Activated CD4-positive, CD25-positive, alpha-beta regulatory T cell treated with anti-CD3 and anti-CD28 coated beads, Interleukin-2, amount 50 U/mL, for 24 hours (primary cell): ENCODE measurements at regions not wholly inside any gene's neighbourhood (a gene's known extent, or its start where the extent isn't known, plus 50 kb on each side); places are given as distances from the start of the nearest gene placed in this dataset.
"Not testable (repeated sequence)": the region's sequence is repeated elsewhere in the genome, so short reads cannot be mapped to it uniquely, and the experiment has no call there.

Source experiments
- ATAC-seq, 2 donors: fragments of 150-1000 bp; cut with Tn5 transposase; one replicate each; pipeline ENCODE4 v1.10.0; 2021; ENCODE audit warnings: mild to moderate bottlenecking in 1 of 2, moderate library complexity in 1 of 2

DNA sequence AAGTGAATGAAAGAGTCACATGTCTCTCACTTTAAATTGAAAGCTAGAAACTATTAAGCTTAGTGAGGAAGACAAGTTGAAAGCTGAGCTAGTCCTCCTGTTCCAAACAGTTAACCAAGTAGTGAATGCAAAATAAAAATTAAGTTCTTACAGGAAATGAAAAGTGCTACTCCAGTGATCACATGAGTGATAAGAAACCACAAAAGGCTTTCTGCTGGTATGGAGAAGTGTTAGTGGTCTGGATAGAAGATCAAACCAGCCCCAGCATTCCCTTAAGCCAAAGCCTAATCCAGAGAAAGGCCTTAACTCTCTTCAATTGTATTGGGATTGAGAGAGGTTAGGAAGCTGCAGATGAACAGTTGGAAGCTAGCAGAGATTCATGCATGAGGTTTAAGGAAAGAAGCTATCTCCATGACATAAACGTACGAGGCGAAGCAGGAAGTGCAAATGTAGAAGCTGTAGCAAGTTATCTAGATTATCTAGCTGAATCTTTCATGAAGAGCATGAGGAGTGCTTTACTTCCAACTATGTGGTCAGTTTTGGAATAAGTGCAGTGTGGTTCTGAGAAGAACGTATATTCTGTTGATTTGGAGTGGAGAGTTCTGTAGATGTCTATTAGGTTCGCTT, 261.6 kb downstream of the MDFIC start:
- no peak for ATAC-seq

DNA sequence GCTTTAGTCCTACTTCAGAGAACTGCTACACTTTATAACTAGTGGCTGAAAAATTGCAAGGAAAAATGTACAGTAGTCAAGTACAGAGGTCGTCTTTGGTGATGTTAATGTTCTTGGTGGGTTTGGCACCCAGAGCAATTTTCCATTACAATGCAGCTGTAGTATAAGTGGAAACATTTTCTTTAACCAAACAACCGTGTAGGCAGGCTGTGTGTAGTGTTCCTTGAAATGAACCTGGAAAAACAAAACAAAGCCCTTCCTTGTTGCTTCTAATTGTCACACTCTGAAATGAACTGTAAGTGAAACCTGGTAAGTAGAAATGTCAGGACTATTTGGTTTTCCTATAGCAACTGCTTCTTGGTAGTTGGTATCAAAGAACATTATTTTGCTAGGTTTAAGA, 256.9 kb downstream of the MDFIC start:
- ATAC-seq: no peak

DNA sequence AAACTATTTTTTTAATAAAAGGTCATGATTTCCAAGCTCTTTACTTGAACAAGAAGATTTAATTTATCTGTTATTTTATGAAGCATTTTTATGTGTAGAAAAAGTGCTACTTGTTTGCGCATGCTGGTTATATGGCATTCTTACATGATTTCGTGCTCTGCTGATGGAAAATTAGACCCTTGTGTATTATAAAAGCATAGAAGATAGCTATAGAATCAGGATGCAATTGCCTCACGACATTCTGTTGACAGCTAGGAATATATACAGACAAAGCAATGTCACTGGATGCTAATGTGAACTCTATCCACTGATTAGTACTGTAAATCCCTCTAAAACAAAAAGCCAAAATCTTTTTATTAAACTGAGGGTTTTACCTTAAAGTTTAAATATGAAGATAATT, 255.9 kb downstream of the MDFIC start:
- ATAC-seq: no peak

DNA sequence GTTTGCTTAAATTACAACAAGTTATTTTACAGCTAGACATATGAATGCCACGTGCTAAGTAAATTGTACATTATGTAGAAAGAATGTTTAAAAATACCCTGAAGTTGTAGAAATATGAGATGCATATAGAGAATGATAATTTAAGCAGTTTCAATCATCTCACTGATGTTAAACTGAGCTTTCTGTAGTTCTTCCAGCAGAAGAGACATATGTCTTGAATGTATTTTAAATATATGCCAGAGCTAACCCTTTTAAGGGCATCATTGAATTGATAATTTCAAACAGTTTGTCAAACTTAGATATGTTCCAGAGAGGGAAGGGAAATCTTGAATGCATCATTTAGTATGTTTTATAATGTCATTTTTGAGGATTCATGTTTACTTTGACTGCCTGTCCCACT, 255.2 kb downstream of the MDFIC start:
- no peak for ATAC-seq

DNA sequence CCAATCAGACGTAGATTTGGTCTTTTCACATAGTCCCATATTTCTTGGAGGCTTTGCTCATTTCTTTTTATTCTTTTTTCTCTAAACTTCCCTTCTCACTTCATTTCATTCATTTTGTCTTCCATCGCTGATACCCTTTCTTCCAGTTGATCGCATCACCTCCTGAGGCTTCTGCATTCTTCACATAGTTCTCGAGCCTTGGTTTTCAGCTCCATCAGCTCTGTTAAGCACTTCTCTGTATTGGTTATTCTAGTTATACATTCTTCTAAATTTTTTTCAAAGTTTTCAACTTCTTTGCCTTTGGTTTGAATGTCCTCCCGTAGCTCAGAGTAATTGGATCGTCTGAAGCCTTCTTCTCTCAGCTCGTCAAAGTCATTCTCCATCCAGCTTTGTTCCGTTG, 250.5 kb downstream of the MDFIC start:
- ATAC-seq: not testable (repeated sequence)

DNA sequence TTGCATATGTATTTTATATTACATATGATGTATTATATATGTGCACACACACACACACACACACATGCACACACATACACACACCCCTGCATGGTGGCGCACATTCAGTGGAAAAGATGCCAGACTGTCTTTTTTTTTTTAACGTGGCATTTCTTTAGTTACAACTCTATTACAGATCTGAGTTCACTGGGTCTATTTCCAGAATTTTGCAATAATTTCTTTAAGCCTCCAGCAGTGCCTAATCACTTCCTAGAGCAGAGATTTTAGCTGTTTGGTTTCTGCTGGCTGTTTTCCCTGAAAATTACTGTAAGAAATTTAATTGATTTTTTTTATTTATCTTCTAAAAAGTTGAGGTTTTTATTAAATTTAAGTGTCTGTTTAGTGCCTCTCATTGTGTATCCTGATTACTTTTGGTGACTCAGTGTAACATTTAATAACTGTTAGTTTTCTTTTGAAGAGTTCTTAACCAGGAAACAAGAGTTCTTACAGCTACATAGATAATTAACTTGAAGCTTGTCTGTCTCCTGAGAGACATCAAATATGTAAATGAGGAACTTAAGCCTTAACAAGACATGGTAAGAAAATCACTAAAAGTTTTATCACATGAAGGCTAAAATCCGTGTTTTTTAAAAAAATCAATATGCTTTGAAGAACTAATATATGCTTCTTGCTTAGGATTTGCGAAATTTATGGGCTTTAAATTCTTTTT, 232.0 kb downstream of the MDFIC start:
- ATAC-seq: no peak

DNA sequence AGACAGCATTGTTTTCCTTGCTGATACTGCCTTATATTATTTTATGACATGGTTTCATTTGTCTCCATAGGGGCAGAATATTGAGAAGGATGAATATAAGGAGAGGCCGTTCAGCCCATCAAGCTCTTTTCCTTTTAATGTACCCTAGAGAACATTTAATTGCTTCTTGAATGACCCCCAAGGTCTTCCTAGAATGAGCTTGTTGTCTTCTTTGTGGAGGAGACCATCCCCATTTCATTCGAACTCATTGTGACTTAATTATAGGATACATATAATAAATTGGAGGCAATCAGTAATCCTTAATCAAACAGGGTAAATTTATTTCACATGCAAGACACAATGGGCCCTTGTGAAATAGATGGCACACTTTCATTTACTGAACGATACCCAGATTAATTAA, 231.3 kb downstream of the MDFIC start:
- ATAC-seq: no peak

DNA sequence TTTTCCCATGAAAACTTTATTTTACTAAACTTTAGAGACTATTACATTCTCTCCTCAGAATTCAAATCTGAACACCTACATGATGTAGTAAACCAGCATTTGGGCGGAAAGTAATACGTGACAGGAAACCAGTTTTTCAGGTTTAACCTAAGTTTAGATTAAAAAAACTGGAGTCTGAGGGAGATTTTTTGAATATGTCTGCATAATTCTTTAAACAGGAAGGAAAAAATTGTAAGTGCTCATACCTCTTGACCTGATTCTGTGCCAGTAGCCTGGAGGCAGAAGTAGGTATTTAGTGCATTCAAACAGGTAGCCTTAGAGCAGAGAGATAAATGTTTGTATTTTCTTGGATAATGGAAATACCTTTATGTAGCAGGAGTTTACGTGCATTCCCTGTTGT, 224.3 kb downstream of the MDFIC start:
- ATAC-seq: no peak

DNA sequence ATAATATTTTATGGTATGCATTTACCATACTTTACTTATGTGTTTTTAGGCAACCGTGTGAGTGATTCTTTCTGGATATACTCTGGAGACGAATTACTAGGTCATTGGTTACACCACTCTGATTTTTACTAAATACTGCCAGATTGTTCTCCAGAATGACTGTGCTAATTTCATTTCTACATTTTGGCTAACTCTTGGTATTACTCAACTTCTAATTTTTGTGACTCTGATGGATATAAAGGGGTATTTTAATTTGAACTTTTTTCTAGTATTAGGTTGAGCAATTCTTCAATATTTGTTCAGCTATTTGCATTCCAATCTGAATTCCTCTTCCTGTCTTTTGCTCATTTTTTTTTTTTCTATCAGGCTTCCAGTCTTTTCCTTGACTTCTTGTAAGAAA, 223.6 kb downstream of the MDFIC start:
- ATAC-seq: peak in 1 of 2 donors; percentile 36

DNA sequence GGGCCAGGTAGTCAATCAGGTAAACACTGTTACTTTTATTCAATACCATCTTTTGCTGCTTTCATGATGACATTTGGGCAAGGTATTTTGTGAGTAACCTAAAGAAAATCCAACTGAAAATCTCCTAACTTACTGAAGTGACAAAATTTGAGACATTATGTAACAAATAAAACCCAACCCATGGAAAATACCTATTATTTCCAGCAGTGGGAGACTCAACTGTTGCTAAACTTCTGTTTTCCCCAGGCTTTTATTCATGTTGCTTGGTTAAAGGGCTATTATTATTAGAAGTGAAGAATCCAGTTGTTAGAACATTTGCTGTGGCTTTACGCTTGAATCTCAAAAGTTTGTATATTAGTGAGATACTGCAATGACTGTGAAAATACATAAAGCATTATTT, 215.9 kb downstream of the MDFIC start:
- ATAC-seq: no peak

DNA sequence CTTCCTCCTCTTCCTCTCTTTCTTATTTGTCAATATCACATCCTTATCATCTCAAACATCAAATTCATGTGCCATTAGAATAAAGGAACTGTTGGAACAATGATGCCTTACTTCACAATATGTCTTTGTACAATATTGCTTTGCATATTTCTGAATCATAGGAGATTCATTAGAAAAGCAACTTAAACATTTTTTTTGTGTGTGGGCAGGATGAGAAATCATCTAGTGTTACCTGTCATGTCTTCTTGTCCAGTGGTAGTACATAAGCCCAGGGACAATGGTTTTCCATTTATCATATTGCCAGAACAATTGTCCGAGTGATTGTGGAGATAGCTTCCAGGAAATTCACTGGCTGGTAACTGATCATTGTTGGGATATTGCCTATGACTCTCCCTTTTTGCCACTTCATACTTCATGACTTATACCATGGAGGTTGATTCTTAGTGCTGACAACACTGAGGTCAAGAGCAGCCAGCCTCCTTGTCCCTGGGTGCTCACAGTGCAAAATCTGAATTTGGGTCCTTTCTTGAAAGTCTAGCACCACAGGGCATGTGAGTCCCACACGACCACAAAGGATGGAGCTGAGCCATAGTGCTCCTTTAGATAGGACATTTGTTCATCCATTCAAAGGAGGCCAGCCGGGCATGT, 215.0 kb downstream of the MDFIC start:
- ATAC-seq: no peak

DNA sequence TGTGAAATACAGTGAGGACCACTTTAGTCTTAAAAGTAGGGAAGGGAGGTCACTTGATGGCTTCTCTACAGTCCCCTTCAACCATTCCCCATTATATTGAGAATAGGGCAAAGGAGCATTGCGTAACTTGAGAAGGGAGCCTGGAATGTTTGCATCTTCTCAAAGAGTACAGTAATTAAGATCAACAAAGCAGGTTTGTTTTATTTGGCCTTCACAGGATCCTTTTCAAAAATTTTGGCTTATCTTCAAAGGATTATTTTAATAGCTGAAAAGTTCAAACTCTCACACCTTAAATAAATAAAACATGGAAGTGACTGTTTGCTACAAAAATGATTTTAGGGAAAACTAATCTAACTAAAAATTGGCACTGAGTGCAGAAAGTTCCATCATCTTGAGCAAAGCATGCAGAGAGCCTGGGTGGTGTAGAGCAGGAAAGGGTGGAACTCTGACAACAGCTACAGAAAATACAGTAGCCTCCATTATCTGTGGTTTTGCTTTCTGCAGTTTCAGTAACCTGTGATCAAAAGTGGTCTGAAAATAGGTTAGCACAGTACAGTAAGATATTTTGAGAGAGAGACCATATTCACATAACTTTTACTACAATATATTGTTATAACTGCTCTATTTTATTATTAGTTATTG, 214.0 kb downstream of the MDFIC start:
- no peak for ATAC-seq

DNA sequence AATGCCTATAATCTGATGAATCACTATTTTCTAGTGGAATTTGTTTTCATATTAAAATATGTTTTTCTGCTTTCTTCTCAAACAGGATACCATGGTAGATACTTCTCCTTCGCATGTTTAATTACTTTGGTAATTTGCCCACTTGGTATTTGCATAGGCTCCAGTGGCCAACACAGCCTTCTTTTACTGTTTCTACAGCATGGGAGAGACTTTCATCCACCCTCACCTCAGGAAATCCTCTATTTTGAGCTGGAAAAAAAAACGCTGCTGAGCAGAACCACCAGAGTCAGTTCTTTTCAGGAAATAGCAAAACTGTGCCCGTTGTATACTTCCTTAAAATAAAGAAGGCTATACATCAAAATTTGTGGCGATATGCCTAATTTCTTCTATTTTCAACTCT, 213.3 kb downstream of the MDFIC start:
- no peak for ATAC-seq

DNA sequence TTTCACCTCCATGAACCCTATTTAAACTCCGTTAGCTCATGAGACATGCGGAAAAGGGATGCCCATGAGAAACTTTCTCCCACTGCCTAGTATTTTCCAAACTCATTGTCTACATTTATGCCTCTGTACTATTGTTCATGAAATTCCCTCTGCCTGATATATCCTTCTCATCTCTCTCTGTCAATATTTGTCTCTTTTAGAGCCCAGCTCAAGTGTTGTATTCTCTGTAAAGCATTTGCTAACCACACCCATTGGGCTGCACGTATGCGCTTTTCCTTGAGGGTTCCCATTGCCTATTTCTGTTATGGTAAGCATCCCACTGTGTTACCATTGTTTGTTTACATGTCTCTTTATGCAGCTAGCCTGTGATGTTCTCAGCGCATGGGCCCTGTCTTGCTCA, 211.4 kb downstream of the MDFIC start:
- no peak for ATAC-seq

DNA sequence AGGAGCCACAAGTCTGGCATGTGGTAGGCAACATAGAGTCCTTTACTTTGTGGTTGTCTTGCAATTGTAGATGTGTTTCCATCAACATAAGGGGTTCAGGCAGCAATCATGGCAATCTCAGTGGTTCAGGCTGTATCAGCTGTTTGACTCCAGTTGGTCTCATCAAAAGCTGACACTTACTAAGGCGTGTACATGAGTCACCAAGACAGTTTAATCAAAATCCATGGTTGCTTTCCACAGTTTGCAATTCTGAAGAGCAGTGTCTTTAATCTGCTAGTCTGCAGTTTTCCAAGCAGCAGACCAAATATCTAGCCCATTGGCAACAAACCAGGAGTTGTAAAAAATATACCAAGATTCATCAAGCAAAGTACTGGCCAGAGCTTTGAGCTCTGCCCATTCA, 210.2 kb downstream of the MDFIC start:
- ATAC-seq: peak in 1 of 2 donors; percentile 7

DNA sequence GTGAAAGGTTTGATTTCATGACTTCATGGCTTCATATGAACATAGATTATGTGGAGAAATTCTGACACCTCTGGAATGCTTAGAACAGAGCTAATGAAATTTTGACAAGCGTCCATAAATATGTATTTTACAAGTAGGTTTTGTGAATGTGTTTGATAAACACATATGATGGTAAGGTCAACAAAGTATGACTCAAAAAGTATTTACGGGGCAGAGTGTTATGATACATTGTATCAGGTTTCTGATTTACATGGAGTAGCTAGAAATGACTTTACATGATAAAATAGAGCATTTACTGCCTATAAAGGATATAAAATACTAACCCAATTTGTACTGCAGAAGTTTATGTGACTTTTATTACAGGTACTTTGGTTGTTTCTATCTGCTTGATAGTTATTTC, 206.3 kb downstream of the MDFIC start:
- ATAC-seq: no peak

DNA sequence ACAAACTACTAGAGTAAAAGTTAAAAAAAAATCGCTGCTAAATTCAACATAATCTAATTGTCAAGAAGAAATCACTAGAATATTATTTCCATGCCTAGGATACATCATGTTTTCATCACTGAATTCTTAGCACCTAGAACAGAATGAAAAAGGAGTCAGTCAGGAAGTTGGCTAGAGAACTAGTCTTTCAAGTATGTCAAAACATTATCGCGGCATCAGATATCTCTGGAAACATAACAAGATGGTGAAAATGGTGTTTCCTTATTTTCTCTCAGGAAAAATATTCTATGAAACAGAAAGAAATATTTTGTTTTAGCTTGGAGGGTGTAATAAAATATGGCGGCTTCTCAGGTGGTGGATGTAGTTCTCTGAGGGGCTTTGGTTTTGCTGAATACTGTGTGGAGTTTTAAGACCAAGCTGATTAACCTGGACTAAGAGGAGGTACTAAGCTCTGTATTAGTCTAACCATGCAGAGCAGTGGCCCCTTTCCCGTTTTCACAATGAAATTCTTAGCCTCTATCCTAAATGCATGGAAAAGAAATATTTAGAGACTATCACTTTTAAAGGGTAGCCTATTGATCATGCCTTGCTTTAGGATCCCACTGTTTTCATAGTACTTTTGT, 205.6 kb downstream of the MDFIC start:
- ATAC-seq: no peak

DNA sequence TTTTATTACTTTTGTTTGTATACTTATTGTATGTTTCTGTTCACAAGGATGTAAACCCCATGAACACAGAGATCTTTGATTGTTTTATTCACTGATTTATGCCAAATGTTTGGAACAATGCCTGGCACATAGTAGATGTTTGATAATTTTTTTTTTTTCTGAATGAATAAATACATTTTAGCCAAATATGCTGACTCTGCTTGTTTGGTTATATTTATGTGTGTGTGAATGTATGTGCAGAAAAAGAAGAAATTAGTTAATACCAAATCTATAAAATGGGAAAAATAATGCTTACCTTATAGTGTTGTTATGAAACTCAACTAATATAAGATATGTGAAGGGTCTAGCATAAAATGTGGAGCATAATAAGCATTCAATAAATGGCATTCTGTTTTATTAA, 203.9 kb downstream of the MDFIC start:
- ATAC-seq: no peak

DNA sequence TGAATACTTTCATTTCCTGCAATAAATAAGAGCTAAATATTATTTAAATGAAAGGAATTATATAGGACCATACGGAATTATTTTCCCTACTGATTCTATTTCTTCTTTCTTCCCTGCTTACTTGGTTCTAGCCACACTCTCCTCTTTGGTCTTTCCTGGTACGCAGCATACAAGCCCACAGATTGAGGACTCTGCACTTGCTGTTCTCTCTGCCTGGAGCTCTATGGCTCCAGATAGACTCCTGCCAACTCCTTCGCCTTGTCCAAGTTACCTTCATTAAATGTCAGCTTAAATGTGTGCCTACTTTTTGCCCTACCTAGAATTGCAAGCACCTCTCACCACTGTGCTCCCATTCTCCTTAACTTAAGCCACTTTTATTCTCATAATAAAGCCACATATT, 203.4 kb downstream of the MDFIC start:
- ATAC-seq: no peak

DNA sequence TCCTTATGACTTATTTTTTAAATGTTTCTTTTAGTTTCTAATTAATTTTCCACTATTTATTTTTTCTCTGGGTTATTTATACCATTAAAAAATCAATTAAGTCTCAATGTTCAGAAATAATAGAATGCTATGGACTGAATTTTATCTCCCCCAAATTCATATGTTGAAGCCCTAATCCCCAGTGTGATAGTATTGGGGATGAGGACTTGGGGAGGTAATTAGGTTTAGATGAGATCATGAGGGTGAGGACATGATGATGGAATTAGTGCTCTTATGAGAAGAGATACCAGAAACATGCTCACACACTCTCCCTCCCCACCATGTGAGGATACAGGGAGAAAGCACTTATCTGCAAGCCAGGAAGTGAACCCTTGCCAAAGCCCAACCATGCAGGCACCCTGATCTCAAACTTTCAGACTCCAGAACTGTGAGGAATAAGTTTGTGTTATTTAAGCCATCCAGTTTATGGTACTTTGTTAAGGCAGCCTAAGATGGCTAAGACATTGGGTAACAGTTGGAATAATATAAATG, 202.6 kb downstream of the MDFIC start:
- no peak for ATAC-seq

DNA sequence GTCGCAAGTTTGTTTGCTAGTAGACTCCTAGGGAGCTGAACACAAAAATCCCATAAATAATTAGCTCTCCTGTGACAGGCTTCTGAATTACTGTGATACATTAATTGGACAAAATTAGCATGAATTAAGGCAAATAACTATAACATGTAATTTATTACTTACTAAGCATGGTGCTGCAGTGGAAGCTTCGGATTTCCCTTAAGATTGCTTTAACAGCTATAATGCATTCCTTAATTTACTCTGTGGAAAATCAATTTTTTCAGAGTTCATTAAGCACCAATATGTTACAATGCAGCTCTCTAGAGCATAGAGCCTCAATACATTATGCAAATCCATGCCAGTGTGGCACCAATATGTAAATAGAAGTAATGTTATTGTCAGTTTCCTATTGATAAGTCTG, 201.5 kb downstream of the MDFIC start:
- no peak for ATAC-seq

DNA sequence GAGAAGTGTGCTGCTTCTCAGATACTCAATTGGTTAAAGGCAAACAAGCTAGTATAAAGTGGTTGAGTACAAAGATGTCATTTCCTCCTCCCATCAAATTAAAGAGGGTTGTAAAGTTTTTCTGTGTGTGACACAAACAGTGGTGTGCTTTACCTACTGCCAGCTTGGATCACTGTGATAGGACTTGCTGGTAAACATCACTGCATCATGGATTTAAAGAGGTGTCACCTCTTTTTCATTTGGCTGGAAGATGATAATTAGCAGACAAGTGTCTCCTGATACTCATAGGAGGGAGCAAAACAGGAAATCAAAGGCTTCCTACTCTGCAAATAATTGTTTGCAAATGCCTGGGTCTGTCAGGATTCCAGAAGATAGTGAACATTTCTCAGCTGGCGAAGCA, 200.5 kb downstream of the MDFIC start:
- no peak for ATAC-seq

DNA sequence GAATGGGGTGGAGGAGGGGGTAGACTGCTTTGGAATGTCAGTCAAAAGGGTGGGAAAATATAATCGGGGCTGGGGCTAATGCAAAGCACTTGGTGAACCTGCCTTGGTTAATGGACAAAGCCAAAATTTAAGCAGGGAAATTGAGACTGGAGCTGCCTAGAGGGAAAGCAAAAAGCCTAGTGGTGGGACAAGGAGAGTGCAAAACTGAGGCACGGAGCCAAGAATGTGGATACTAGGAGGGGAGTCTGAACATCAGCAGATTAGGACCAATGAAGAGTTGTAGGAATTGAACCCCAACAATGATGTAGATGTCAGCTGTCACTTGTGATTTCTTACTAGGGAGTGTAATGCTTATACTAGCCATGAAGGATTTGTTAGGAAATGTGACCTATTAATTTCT, 195.9 kb downstream of the MDFIC start:
- no peak for ATAC-seq
